CD4-positive, alpha-beta T cell treated with Interferon alpha-2 for 1 hour (primary cell): ENCODE measurements at regions not wholly inside any gene's neighbourhood (a gene's known extent, or its start where the extent isn't known, plus 50 kb on each side); places are given as distances from the start of the nearest gene placed in this dataset.
"Not testable (repeated sequence)": the region's sequence is repeated elsewhere in the genome, so short reads cannot be mapped to it uniquely, and the experiment has no call there.

Source experiments
- DNase-seq, 2 donors: peaks; one replicate each; pipeline ENCODE4 v3.0.0-alpha.2; 2020 to 2022

- no peak for DNase-seq
Observed at GRCh38 chr2:194320520-194320919, 1336.5 kb upstream of the SLC39A10 start.

GRCh38 chr2:194319222-194319992, 1337.6 kb upstream of the SLC39A10 start:
- DNase-seq: no peak

- no peak for DNase-seq
Observed at GRCh38 chr2:194314042-194314441, 1343.0 kb upstream of the SLC39A10 start.

- DNase-seq: no peak
Observed at GRCh38 chr2:194304191-194304590, 1352.8 kb upstream of the SLC39A10 start.

- no peak for DNase-seq
Observed at GRCh38 chr2:194301946-194302345, 1355.1 kb upstream of the SLC39A10 start.

- DNase-seq: no peak
Observed at GRCh38 chr2:194294156-194294555, 1362.9 kb upstream of the SLC39A10 start.

GRCh38 chr2:194291104-194291503, 1365.9 kb upstream of the SLC39A10 start:
- no peak for DNase-seq

GRCh38 chr2:194289712-194290346, 1367.2 kb upstream of the SLC39A10 start:
- DNase-seq: no peak

- DNase-seq: not testable (repeated sequence)
Observed at GRCh38 chr2:194276667-194277066, 1380.4 kb upstream of the SLC39A10 start.

- DNase-seq: no peak
Observed at GRCh38 chr2:194271293-194271961, 1385.6 kb upstream of the SLC39A10 start.

- DNase-seq: no peak
Observed at GRCh38 chr2:194270648-194271047, 1386.4 kb upstream of the SLC39A10 start.

- DNase-seq: no peak
Observed at GRCh38 chr2:194264586-194264985, 1392.4 kb upstream of the SLC39A10 start.

GRCh38 chr2:194260185-194260584, 1396.8 kb upstream of the SLC39A10 start:
- DNase-seq: no peak

- DNase-seq: no peak
Observed at GRCh38 chr2:194257095-194257494, 1399.9 kb upstream of the SLC39A10 start.

- no peak for DNase-seq
Observed at GRCh38 chr2:194253528-194254259, 1403.3 kb upstream of the SLC39A10 start.

GRCh38 chr2:194252127-194252526, 1404.9 kb upstream of the SLC39A10 start:
- DNase-seq: no peak

GRCh38 chr2:194232600-194232999, 1424.4 kb upstream of the SLC39A10 start:
- no peak for DNase-seq

- DNase-seq: no peak
Observed at GRCh38 chr2:194223218-194223617, 1433.8 kb upstream of the SLC39A10 start.

- no peak for DNase-seq
Observed at GRCh38 chr2:194214192-194214591, 1442.8 kb upstream of the SLC39A10 start.

- DNase-seq: no peak
Observed at GRCh38 chr2:194205568-194206227, 1451.3 kb upstream of the SLC39A10 start.

GRCh38 chr2:194203898-194204297, 1453.1 kb upstream of the SLC39A10 start:
- no peak for DNase-seq

GRCh38 chr2:194182888-194183287, 1474.1 kb upstream of the SLC39A10 start:
- DNase-seq: no peak

- DNase-seq: no peak
Observed at GRCh38 chr2:194176134-194176533, 1480.9 kb upstream of the SLC39A10 start.
